ENCODE measurements at regions not wholly inside any gene's neighbourhood (a gene's known extent, or its start where the extent isn't known, plus 50 kb on each side); places are given as distances from the start of the nearest gene placed in this dataset.

GRCh38 chr5:173452119-173452905 is 124.1 kb upstream of the STC2 start:
- Histone ChIP-seq H3K27ac (ENCODE audit: low read length) (no peak overlapping the region), H3K4me3 (ENCODE audit: low read depth in 1 of 2, low read length in 2 of 2) (no peak overlapping the region), H3K4me2 (ENCODE audit: insufficient read depth, low read length) (no peak overlapping the region), H3K27me3 (ENCODE audit: insufficient read depth, low read length, poor library complexity) (no peaks in the 10 kb centered on the region), H3K36me3 (ENCODE audit: insufficient read depth, low read length) (no peaks in the 10 kb centered on the region), H2AFZ (ENCODE audit: low read depth, low read length) (no peak overlapping the region), H3K9ac (ENCODE audit: low read depth, low read length) (no peak overlapping the region), H3K4me1 (ENCODE audit: insufficient read depth, low read length) (peaks cover 24% of the 10 kb centered on the region), H3K9me3 (ENCODE audit: insufficient read depth, low read length, severe bottlenecking) (no peaks in the 10 kb centered on the region), H3K79me2 (ENCODE audit: insufficient read depth, low read length) (no peaks in the 10 kb centered on the region), H4K20me1 (ENCODE audit: insufficient read depth, low read length) (no peaks in the 10 kb centered on the region)
- TF ChIP-seq, protein P1, sequence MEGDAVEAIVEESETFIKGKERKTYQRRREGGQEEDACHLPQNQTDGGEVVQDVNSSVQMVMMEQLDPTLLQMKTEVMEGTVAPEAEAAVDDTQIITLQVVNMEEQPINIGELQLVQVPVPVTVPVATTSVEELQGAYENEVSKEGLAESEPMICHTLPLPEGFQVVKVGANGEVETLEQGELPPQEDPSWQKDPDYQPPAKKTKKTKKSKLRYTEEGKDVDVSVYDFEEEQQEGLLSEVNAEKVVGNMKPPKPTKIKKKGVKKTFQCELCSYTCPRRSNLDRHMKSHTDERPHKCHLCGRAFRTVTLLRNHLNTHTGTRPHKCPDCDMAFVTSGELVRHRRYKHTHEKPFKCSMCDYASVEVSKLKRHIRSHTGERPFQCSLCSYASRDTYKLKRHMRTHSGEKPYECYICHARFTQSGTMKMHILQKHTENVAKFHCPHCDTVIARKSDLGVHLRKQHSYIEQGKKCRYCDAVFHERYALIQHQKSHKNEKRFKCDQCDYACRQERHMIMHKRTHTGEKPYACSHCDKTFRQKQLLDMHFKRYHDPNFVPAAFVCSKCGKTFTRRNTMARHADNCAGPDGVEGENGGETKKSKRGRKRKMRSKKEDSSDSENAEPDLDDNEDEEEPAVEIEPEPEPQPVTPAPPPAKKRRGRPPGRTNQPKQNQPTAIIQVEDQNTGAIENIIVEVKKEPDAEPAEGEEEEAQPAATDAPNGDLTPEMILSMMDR (IDR thresholded peaks at IDR 0.05; ENCODE audit: borderline replicate concordance, extremely low read depth, low read length, poor library complexity, severe bottlenecking) = no peak
- no peak for TF ChIP-seq EZH2 (IDR thresholded peaks at IDR 0.05; ENCODE audit: borderline replicate concordance, low read depth, low read length, severe bottlenecking)
- no peak for DNase-seq
- ATAC-seq (ENCODE audit: insufficient read depth, low read depth) = no peak

- peaks cover 17% of the 10 kb centered on the region for H3K4me1 ChIP-seq (ENCODE audit: insufficient read depth, low read length)
- no peaks in the 10 kb centered on the region for H3K36me3 ChIP-seq (ENCODE audit: insufficient read depth, low read length)
- no peak overlapping the region for H3K9ac ChIP-seq (ENCODE audit: low read depth, low read length)
- no peaks in the 10 kb centered on the region for H3K79me2 ChIP-seq (ENCODE audit: insufficient read depth, low read length)
- no peaks in the 10 kb centered on the region for H4K20me1 ChIP-seq (ENCODE audit: insufficient read depth, low read length)
- no peak for ATAC-seq (ENCODE audit: insufficient read depth, low read depth)
- H3K9me3 ChIP-seq (ENCODE audit: insufficient read depth, low read length, severe bottlenecking) = no peaks in the 10 kb centered on the region
- TF ChIP-seq, protein P1 (IDR thresholded peaks at IDR 0.05; ENCODE audit: borderline replicate concordance, extremely low read depth, low read length, poor library complexity, severe bottlenecking) = no peak
- TF ChIP-seq EZH2 (IDR thresholded peaks at IDR 0.05; ENCODE audit: borderline replicate concordance, low read depth, low read length, severe bottlenecking) = no peak
- DNase-seq = no peak
- H2AFZ ChIP-seq (ENCODE audit: low read depth, low read length) = no peak overlapping the region
- no peaks in the 10 kb centered on the region for H3K27me3 ChIP-seq (ENCODE audit: insufficient read depth, low read length, poor library complexity)
- no peak overlapping the region for H3K4me2 ChIP-seq (ENCODE audit: insufficient read depth, low read length)
- H3K4me3 ChIP-seq (ENCODE audit: low read depth in 1 of 2, low read length in 2 of 2) = no peak overlapping the region
- H3K27ac ChIP-seq (ENCODE audit: low read length) = no peak overlapping the region
Measured at GRCh38 chr5:173451651-173452050, 123.4 kb upstream of the STC2 start.

DNA sequence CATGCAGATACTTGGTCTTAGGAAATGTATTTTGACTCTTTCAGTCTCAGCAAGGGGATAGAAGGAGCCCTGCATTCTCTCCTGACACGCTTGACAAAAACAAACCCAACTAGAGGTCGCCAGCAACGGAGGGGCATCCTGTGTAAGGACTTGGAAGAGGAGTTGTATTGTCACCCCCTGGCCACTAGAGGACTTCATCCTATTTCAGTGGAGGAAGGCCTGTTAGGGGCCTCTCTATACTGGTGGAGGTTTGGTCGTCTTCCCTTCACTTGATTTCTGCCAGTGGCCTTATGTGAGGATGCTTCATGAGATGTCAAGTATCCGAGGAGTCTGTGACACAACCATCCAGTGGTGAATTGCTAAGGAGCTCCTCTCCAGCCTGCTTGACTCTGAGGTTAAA is 122.8 kb upstream of the STC2 start:
- Histone ChIP-seq H3K9me3 (ENCODE audit: insufficient read depth, low read length, severe bottlenecking) (no peaks in the 10 kb centered on the region), H3K27me3 (ENCODE audit: insufficient read depth, low read length, poor library complexity) (no peaks in the 10 kb centered on the region), H3K79me2 (ENCODE audit: insufficient read depth, low read length) (no peaks in the 10 kb centered on the region), H3K36me3 (ENCODE audit: insufficient read depth, low read length) (no peaks in the 10 kb centered on the region), H3K4me3 (ENCODE audit: low read depth in 1 of 2, low read length in 2 of 2) (no peak overlapping the region), H3K27ac (ENCODE audit: low read length) (no peak overlapping the region), H3K4me2 (ENCODE audit: insufficient read depth, low read length) (no peak overlapping the region), H2AFZ (ENCODE audit: low read depth, low read length) (no peak overlapping the region), H3K9ac (ENCODE audit: low read depth, low read length) (no peak overlapping the region), H4K20me1 (ENCODE audit: insufficient read depth, low read length) (no peaks in the 10 kb centered on the region), H3K4me1 (ENCODE audit: insufficient read depth, low read length) (peaks cover 11% of the 10 kb centered on the region)
- TF ChIP-seq, protein P1 (IDR thresholded peaks at IDR 0.05; ENCODE audit: borderline replicate concordance, extremely low read depth, low read length, poor library complexity, severe bottlenecking) = peak; percentile 68
- no peak for TF ChIP-seq EZH2 (IDR thresholded peaks at IDR 0.05; ENCODE audit: borderline replicate concordance, low read depth, low read length, severe bottlenecking)
- ATAC-seq (ENCODE audit: insufficient read depth, low read depth) (peak; percentile 77), DNase-seq (peak; percentile 41)
